Testis (tissue), 2 donors: ENCODE measurements at regions not wholly inside any gene's neighbourhood (a gene's known extent, or its start where the extent isn't known, plus 50 kb on each side); places are given as distances from the start of the nearest gene placed in this dataset.

ENCODE experiments used
- DNase-seq: peaks from one replicate; pipeline ENCODE4 v3.0.0-alpha.2; 2019
- H3K27ac ChIP-seq, 2 donors: fragments of 200-600 bp; sonication (generic); one replicate each; pipeline ENCODE4 v1.5.1; 2019
- H3K27me3 ChIP-seq: fragments of 200-600 bp; sonication (generic); one replicate; pipeline ENCODE4 v1.5.1; 2019
- H3K36me3 ChIP-seq: fragments of 200-600 bp; sonication (generic); one replicate; pipeline ENCODE4 v1.5.1; 2017; ENCODE audit warnings: low read depth; ENCODE audit errors: missing control alignments
- H3K4me1 ChIP-seq: fragments of 200-600 bp; sonication (generic); one replicate; pipeline ENCODE4 v1.5.1; 2019
- H3K4me3 ChIP-seq, 2 donors: fragments of 200-600 bp; sonication (generic); one replicate each; pipeline ENCODE4 v1.5.1; 2017 to 2019
- H3K9me3 ChIP-seq: fragments of 200-600 bp; sonication (generic); one replicate; pipeline ENCODE4 v1.5.1; 2017
- CTCF ChIP-seq, 3 experiments: fragments of 450-650 bp in 2 of 3; fragments of 200-600 bp in 1 of 3; sonication (generic) in 1 of 3; IDR thresholded peaks; one replicate each; pipeline ENCODE4 v1.5.1; 2016 to 2019; ENCODE audit warnings: antibody characterized with exemption in 3 of 3, mild to moderate bottlenecking in 2 of 3, moderate library complexity in 1 of 3
- POLR2A ChIP-seq: fragments of 450-650 bp; IDR thresholded peaks from one replicate; pipeline ENCODE4 v1.6.1; 2017; ENCODE audit warnings: antibody characterized with exemption, mild to moderate bottlenecking, moderate library complexity
- WGBS, 2 donors: methylation state at CpG; one replicate each; pipeline ENCODE4 v1.1.5; 2018; 5-methylcytosine and 5-hydroxymethylcytosine counted together
- intact Hi-C: fragments of 100-400 bp; cut with DNase I; formaldehyde crosslinking; loops from one replicate; pipeline ENCODE4 v1.15.1; 2023; ENCODE audit warnings: low total_unique reads

GRCh38 chr2:138433995-138434951, 67.3 kb upstream of the SPOPL start:
- H3K9me3 ChIP-seq: no peaks in the 10 kb centered on the region
- no peaks in the 10 kb centered on the region for H3K27me3 ChIP-seq
- no peaks in the 10 kb centered on the region for H3K4me1 ChIP-seq
- no peaks in the 10 kb centered on the region for H3K36me3 ChIP-seq
- H3K4me3 ChIP-seq: no peak overlapping the region
- TF ChIP-seq CTCF (IDR thresholded peaks at IDR 0.05): no peak
- no peak for TF ChIP-seq POLR2A
- DNase-seq: no peak
- no peak overlapping the region for H3K27ac ChIP-seq
- WGBS, 2 donors: 69 to 81% methylated on average over 8 of the region's 8 CpGs
- intact Hi-C loops: no loop called here

DNA sequence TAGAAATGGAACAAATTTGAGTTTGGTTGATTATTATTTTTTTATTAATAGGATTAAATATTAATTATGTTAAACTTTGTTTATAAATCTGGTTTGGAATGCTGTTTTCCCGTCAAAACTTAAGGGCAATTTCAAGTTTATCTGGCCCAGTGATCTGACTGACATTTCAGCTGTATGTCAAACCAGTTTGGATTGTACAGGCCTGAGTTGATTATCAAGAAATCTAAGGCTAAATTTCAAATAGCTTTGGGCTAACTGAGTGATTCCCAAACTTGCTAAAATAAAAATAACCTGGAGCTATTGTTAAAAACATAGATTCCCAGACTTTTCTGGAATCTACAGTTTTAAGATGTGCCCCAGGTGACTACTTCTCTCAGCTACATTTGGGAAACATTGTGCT, 65.9 kb upstream of the SPOPL start:
- no peak for DNase-seq
- Histone ChIP-seq H3K4me1 (no peaks in the 10 kb centered on the region), H3K27me3 (no peaks in the 10 kb centered on the region), H3K4me3 (no peak overlapping the region), H3K27ac (no peak overlapping the region), H3K9me3 (no peaks in the 10 kb centered on the region), H3K36me3 (no peaks in the 10 kb centered on the region)
- TF ChIP-seq CTCF (IDR thresholded peaks at IDR 0.05): no peak
- no peak for TF ChIP-seq POLR2A
- 85 to 88% methylated on average over 1 of the region's 1 CpG for WGBS, 2 donors
- intact Hi-C loops: no loop called here

GRCh38 chr2:138439733-138440132, 61.8 kb upstream of the SPOPL start:
- Histone ChIP-seq H3K4me3 (no peak overlapping the region), H3K4me1 (no peaks in the 10 kb centered on the region), H3K9me3 (no peaks in the 10 kb centered on the region), H3K36me3 (no peaks in the 10 kb centered on the region), H3K27me3 (no peaks in the 10 kb centered on the region), H3K27ac (no peak overlapping the region)
- TF ChIP-seq CTCF (IDR thresholded peaks at IDR 0.05) (no peak), POLR2A (no peak)
- DNase-seq: no peak
- 90 to 96% methylated on average over 2 of the region's 2 CpGs for WGBS, 2 donors
- intact Hi-C loops: no loop called here

DNA sequence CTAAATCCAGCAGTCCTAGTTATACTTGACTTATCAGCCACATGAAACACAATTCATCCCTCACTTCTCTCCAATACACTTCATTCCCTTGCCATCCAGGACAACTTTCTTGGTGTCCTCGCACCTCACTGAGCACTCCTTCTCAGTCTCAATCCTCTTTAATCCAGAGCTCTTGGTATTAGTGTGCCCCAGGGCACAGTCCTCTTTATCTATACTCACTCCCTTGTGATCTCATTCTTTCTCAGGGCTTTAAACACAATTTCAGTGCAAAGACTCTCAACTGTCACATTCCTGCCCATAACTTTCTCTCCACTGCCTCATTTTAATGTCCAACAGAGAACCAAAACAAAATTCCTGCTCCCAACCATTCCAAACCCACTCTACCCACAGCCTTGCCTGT, 60.8 kb upstream of the SPOPL start:
- intact Hi-C loops: no loop called here
- TF ChIP-seq CTCF (IDR thresholded peaks at IDR 0.05) (no peak), POLR2A (no peak)
- Histone ChIP-seq H3K4me3 (no peak overlapping the region), H3K36me3 (no peaks in the 10 kb centered on the region), H3K9me3 (no peaks in the 10 kb centered on the region), H3K27ac (no peak overlapping the region), H3K4me1 (no peaks in the 10 kb centered on the region), H3K27me3 (no peaks in the 10 kb centered on the region)
- 90 to 93% methylated on average over 1 of the region's 1 CpG for WGBS, 2 donors
- no peak for DNase-seq

- no peaks in the 10 kb centered on the region for H3K9me3 ChIP-seq
- H3K27ac ChIP-seq: no peak overlapping the region
- intact Hi-C loops: no loop called here
- DNase-seq: no peak
- no peaks in the 10 kb centered on the region for H3K36me3 ChIP-seq
- no peaks in the 10 kb centered on the region for H3K4me1 ChIP-seq
- TF ChIP-seq CTCF (IDR thresholded peaks at IDR 0.05): no peak
- H3K4me3 ChIP-seq: no peak overlapping the region
- no peaks in the 10 kb centered on the region for H3K27me3 ChIP-seq
- WGBS, 2 donors: 89 to 95% methylated on average over 3 of the region's 3 CpGs
These were observed 59.7 kb upstream of the SPOPL start for GRCh38 chr2:138441916-138442315.
